ENCODE measurements at regions not wholly inside any gene's neighbourhood (a gene's known extent, or its start where the extent isn't known, plus 50 kb on each side); places are given as distances from the start of the nearest gene placed in this dataset.

DNA sequence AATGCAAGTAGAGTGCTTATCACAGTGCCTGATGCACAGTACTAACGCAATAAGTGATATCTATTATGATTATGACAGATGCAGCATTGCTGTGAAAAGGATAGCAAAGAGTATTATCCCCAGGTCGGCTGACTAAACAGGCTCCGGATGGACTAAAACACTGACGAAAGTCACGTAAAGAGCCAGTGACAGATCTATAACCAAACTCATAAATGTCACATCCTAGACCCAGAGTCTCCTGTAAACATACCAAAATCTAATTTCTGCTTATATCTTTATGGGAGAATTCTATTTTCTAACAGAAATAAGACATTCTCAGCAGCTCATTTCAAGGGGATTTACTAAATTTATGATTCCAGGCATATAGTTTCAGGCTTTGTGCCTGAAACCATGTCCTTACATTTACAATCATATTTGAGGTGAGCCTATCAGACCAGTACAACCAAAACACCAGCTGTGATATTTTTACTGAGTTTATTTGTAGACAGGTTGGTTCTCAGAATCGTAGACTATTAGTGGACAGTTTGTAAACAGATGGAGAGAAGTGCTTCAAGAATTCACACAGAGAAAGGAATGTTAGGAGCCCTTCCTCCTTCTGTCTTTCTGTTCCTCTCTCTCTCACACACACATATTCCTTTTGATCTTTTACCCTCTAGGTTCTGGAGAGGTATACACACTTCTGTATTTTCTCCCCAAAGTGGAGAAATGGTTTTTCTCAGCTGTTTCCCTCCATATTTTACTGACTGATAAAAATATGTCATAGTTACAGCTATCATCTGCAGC is 52.4 kb upstream of the WDR26 start:
- no peak for DNase-seq

DNA sequence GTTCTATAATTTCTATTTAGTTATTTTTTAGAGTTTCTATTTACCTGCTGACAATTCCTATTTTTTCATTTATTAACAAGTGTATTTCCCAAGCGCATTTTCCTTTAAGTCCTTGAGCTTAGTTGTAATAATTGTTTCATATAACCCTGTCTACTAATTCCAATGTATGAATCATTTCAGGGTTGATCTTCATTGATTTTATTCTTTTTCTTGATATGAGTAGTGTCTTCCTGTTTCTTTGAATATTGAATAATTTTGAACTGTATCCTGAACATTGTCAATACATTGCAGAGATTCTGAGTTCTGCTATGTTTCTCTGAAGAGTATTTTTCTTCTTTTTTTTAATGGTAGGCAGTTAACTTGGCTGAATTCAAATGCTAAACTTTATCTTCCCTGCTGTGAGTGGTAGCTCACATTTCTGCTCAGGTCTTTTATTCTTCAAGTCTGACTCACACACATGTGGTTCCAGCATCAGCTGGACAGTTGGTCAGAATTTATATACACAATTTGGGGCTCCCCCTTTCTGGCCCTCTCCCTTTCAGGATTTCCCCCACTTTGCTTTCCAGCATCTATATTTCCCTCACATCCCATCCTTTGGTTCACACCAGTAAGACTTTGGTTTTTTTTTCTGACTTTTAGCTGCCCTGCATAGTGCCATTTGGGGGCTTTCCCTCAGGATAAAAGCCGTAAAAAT is 54.4 kb upstream of the WDR26 start:
- peak; percentile 57 to 82 for DNase-seq

GRCh38 chr1:224489534-224490365 is 55.2 kb upstream of the WDR26 start:
- no peak for DNase-seq

- no peak for DNase-seq
Measured at GRCh38 chr1:224490549-224491537, 56.2 kb upstream of the WDR26 start.

GRCh38 chr1:224492015-224492414 is 57.4 kb upstream of the WDR26 start:
- no peak for DNase-seq

- DNase-seq, result no peak
Measured at GRCh38 chr1:224492632-224493031, 58.0 kb upstream of the WDR26 start.

DNA sequence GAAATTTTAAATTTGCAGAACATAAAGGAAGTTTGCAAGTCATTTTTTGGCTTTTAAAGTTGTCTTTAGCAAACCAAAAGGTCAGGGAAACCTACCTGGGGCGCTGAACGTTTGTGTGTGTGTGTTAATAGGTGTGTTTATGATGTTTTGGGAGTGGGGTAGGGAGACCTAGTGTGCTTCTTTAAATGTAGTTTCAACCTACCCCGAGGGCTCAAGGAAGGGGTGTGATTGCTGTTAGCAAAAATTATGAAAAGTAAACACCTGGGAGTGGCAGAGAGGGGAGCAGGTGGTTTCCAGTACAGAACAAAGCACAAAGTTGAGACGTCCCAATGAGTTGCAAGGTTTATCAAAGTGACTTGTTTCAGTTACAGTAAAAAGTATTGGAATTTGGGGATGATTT is 58.7 kb upstream of the WDR26 start:
- DNase-seq, result no peak

DNA sequence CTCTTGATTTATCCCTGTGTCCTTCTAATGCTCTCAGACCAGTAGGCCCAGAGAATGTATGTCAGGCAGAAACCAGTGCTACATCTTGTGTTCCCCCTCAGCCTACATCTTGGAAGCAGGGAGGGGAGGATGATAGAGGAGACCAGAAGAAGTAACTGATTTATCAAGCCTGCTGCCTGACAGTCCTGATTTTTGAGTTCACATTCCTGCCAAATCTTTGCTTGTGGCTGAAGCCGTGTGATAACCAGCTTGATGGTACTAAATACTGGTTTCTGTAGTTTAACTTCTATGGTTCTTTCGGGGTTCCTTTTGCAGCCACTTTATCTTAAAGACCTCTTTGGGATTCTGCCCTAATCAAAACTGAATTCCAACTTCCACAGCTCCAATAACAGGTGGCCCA is 59.7 kb upstream of the WDR26 start:
- DNase-seq, result no peak

DNA sequence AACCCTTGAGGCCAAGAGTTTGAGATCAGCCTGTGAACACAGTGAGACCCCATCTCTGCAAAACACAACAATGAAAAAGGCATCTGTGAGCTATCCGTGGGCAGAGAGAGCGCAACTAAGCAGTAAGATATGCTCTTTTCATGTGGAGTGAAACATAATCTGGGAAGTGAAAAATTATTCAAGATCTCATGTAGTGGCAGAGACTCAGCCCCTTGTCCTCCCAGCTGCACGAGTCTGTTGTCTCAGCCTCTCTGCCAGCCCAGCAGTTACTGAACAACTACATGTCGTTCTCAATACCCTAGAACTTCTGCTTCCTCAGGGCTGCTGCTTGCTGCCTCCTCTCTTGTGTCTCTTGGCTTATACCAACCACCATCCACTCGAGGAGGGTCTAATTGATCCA is 61.3 kb upstream of the WDR26 start:
- no peak for DNase-seq

GRCh38 chr1:224496826-224497225 is 62.2 kb upstream of the WDR26 start:
- DNase-seq, result no peak

- DNase-seq, result peak; percentile 87
Measured at GRCh38 chr1:224497714-224498573, 63.3 kb upstream of the WDR26 start.

- DNase-seq, result no peak
Measured at GRCh38 chr1:224498574-224499170, 64.1 kb upstream of the WDR26 start.

DNA sequence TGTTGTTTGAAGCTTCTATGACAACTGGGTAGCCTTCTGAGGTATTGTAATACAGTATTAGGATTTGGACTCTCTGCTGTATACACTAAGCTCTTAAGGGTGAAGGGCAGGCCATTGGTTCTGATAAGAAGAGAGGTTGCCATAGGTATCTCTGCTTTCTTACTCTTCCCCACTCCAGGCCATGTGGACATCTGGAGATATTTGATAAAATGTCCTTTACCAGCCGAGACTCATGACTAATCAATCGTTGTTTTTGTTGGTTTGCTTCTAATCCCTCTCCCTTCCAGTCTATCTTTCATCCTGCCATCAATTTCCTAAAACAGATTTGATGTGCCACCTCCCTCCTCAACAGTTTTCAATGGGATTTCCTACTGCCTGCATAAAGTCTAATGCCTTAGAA is 64.6 kb upstream of the WDR26 start:
- no peak for DNase-seq

DNA sequence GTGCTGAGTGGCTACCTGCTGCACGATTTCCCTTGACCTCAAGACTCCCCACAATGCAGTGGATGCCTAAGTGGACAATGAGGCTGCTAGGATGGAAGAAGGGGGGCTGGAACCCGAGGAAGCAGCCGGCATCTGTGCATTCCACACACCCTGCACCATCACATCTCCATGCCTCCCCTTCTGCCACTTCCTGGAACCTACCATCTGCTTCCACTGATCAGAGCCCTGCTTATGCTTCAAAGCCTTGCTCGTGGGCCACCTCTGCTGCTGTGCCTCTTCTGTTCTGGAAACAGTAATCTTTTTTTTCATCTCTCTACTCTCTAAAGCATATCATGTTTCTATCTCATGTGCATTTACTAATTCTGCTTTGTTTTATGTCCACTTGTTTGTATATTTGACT is 66.2 kb upstream of the WDR26 start:
- no peak for DNase-seq

GRCh38 chr1:224501836-224502235 is 67.2 kb upstream of the WDR26 start:
- DNase-seq, result no peak

GRCh38 chr1:224502459-224503160 is 68.0 kb upstream of the WDR26 start:
- no peak for DNase-seq

- peak; percentile 68 to 90 for DNase-seq
Measured at GRCh38 chr1:224503161-224504118, 68.8 kb upstream of the WDR26 start.

DNA sequence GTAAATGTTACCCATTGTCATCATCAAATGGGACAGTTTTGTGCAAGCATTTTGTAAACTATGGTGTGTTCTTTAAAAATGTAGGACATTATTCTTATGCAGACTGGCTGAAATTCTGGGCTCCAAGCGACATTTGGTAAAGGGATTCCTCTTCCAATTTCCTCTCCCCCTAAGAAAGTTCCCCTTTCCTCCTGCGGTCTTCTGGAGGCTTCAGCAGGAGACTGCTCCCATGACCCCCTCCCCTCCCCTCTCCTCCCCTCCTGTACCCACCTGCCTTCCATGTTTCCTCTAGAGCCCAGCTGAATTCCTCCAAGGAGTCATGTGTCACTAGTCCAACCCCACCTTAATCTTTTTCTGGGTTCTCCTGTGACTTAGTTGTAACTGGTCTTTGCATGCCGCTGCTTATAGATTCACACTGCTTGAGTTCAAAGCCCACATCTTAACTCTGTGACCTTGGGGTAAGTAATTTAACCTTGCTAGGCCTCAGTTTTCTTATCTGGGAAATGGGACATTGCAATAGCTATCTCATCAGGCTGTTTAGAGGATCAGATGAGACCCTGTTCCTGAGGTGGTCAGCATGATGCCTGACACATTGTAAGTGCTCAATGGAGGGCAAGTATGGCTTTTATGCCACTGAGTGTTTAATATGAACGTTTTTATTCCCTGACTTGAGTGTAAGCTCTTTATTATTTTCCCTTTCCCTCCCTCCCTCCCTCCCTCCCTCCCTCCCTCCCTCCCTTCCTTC is 69.9 kb upstream of the WDR26 start:
- DNase-seq, result no peak
